HepG2 (cell line): ENCODE measurements at regions not wholly inside any gene's neighbourhood (a gene's known extent, or its start where the extent isn't known, plus 50 kb on each side); places are given as distances from the start of the nearest gene placed in this dataset.

ENCODE experiments used
- ATAC-seq: fragments of 200-7000 bp; cut with Tn5 transposase; 3 replicates; pipeline ENCODE4 v1.9.1; 2020; ENCODE audit warnings: mild to moderate bottlenecking, moderate library complexity
- BruUV-seq: library from RNA; stranded (reverse); fragments of 400-500 nt; replicated peaks from 2 replicates; lab custom pipeline; 2021; lab: Mats Ljungman, UMichigan
- CTCF ChIA-PET: fragments of 300-600 bp; formaldehyde crosslinking; extraction: SDS; loops from one replicate; lab custom pipeline; 2021; ENCODE audit warnings: low total read pairs, inconsistent platforms, low intra/inter-chr PET ratio; lab: Yijun Ruan, JAX
- POLR2A ChIA-PET: fragments of 350-600 bp; sonication (Branson Sonifier 250); formaldehyde crosslinking; loops from one replicate; lab custom pipeline; 2020; ENCODE audit warnings: antibody characterized with exemption, inconsistent platforms; lab: Yijun Ruan, JAX
- DNase-seq: peaks from one replicate; pipeline ENCODE4 v3.0.0-alpha.2; 2015; ENCODE audit warnings: low spot score
- FAIRE-seq: peaks from 3 replicates; lab custom pipeline; 2011; peaks lifted over from hg19 to GRCh38; lab: Jason Lieb, UNC
- H2AFZ ChIP-seq: one replicate; pipeline ENCODE4 v1.6.1; 2011; ENCODE audit warnings: low read length, inconsistent platforms
- H3K27ac ChIP-seq: fragments of 300-600 bp; 3 replicates; pipeline ENCODE4 v1.8.0; 2011; ENCODE audit warnings: mixed run types, mild to moderate bottlenecking, mixed read lengths, low read length, inconsistent platforms; ENCODE audit not compliant: insufficient read depth; ENCODE audit errors: extremely low read length
- H3K27me3 ChIP-seq, 2 experiments: fragments of 200-600 bp in 1 of 2; 2 replicates in 1 of 2; 3 replicates in 1 of 2; pipeline versions ENCODE4 v1.6.0 to v1.8.0; 2011; ENCODE audit warnings: low read length in 2 of 2, mild to moderate bottlenecking in 2 of 2, moderate library complexity in 2 of 2, inconsistent platforms in 1 of 2; ENCODE audit not compliant: insufficient read depth in 2 of 2, control insufficient read depth in 1 of 2
- H3K36me3 ChIP-seq, 2 experiments: fragments of 200-600 bp in 1 of 2; replicated peaks in 1 of 2; 2 replicates in 1 of 2; 3 replicates in 1 of 2; pipeline versions ENCODE4 v1.5.1 to v1.8.0; 2011; ENCODE audit warnings: low read length in 2 of 2, inconsistent platforms in 1 of 2; ENCODE audit not compliant: insufficient read depth in 2 of 2, control insufficient read depth in 1 of 2
- H3K4me1 ChIP-seq: 2 replicates; pipeline ENCODE4 v1.5.1; 2012; ENCODE audit warnings: low read length, inconsistent platforms; ENCODE audit not compliant: insufficient read depth
- H3K4me2 ChIP-seq: 2 replicates; pipeline ENCODE4 v1.6.0; 2011; ENCODE audit warnings: low read depth, low read length, inconsistent platforms
- H3K4me3 ChIP-seq, 3 experiments: fragments of 200-600 bp in 1 of 3; sonication (generic), shearing (Covaris generic) in 1 of 3; replicated peaks in 1 of 3; 2 replicates each; pipeline ENCODE4 v1.5.1; 2011 to 2016; ENCODE audit warnings: low read length in 3 of 3, inconsistent platforms in 2 of 3, low read depth in 2 of 3, mild to moderate bottlenecking in 2 of 3, control low read depth in 1 of 3, mixed read lengths in 1 of 3; ENCODE audit not compliant: insufficient read depth in 1 of 3
- H3K79me2 ChIP-seq: one replicate; pipeline ENCODE4 v1.6.1; 2011; ENCODE audit warnings: low read length, inconsistent platforms; ENCODE audit not compliant: insufficient read depth
- H3K9ac ChIP-seq: 2 replicates; pipeline ENCODE4 v1.6.0; 2011; ENCODE audit warnings: mild to moderate bottlenecking, low read depth, low read length, inconsistent platforms; ENCODE audit not compliant: insufficient read depth
- H3K9me3 ChIP-seq: 2 replicates; pipeline ENCODE4 v1.5.1; 2012; ENCODE audit warnings: mild to moderate bottlenecking, low read length
- H4K20me1 ChIP-seq: 2 replicates; pipeline ENCODE4 v1.6.0; 2011; ENCODE audit warnings: inconsistent platforms, mild to moderate bottlenecking, low read length, moderate library complexity; ENCODE audit not compliant: insufficient read depth
- FOSL1 ChIP-seq: sonication (generic); formaldehyde crosslinking; IDR thresholded peaks from 2 replicates; pipeline ENCODE4 v1.9.0; 2021; ENCODE audit warnings: missing genetic modification reagents, borderline replicate concordance
- KDM4B ChIP-seq: sonication (generic); formaldehyde crosslinking; IDR thresholded peaks from 2 replicates; pipeline ENCODE4 v1.4.0; 2020; ENCODE audit warnings: missing genetic modification reagents
- MAFG ChIP-seq: sonication (generic); formaldehyde crosslinking; IDR thresholded peaks from 2 replicates; pipeline ENCODE4 v1.5.1; 2020; ENCODE audit warnings: mild to moderate bottlenecking, missing genetic modification reagents
- MLLT10 ChIP-seq: sonication (generic); formaldehyde crosslinking; IDR thresholded peaks from 2 replicates; pipeline ENCODE4 v1.4.0; 2020; ENCODE audit warnings: missing genetic modification reagents
- PAWR ChIP-seq: sonication (generic); formaldehyde crosslinking; IDR thresholded peaks from 2 replicates; pipeline ENCODE4 v1.4.0; 2020; ENCODE audit warnings: missing genetic modification reagents, mild to moderate bottlenecking, borderline replicate concordance
- PITX1 ChIP-seq: sonication (generic); formaldehyde crosslinking; IDR thresholded peaks from 2 replicates; pipeline ENCODE4 v1.5.1; 2020; ENCODE audit warnings: mild to moderate bottlenecking, missing genetic modification reagents
- RBFOX2 ChIP-seq: fragments of 200-400 bp; formaldehyde crosslinking; IDR thresholded peaks from 2 replicates; pipeline ENCODE4 v1.6.1; 2017; ENCODE audit warnings: low read depth, mild to moderate bottlenecking, low read length
- SIX4 ChIP-seq: sonication (generic); formaldehyde crosslinking; IDR thresholded peaks from 2 replicates; pipeline ENCODE4 v1.4.0; 2020; ENCODE audit warnings: missing genetic modification reagents
- SSRP1 ChIP-seq: IDR thresholded peaks from 2 replicates; pipeline ENCODE4 v1.6.1; 2016; ENCODE audit warnings: control low read depth
- ZBTB38 ChIP-seq: sonication (generic); formaldehyde crosslinking; IDR thresholded peaks from 2 replicates; pipeline ENCODE4 v1.5.1; 2020; ENCODE audit warnings: mild to moderate bottlenecking, missing genetic modification reagents
- ZNF260 ChIP-seq: sonication (generic); formaldehyde crosslinking; IDR thresholded peaks from 2 replicates; pipeline ENCODE4 v1.4.0; 2020; ENCODE audit warnings: missing genetic modification reagents, low read depth, mild to moderate bottlenecking, borderline replicate concordance
- ZNF264 ChIP-seq: sonication (generic); formaldehyde crosslinking; IDR thresholded peaks from 2 replicates; pipeline ENCODE4 v1.4.0; 2020; ENCODE audit warnings: missing genetic modification reagents
- ZNF430 ChIP-seq: sonication (generic); formaldehyde crosslinking; IDR thresholded peaks from 2 replicates; pipeline ENCODE4 v1.9.0; 2021; ENCODE audit warnings: mild to moderate bottlenecking, missing genetic modification reagents
- ZNF773 ChIP-seq: sonication (generic); formaldehyde crosslinking; IDR thresholded peaks from 2 replicates; pipeline ENCODE4 v1.4.0; 2020; ENCODE audit warnings: missing genetic modification reagents, borderline replicate concordance
- WGBS: methylation state at CpG from one replicate; pipeline ENCODE4 v1.1.6; 2017; ENCODE audit warnings: low lambda C conversion rate; 5-methylcytosine and 5-hydroxymethylcytosine counted together
- in situ Hi-C: cut with HindIII; loops from 2 replicates; pipeline ENCODE4 v1.10.0; 2017; ENCODE audit warnings: low pct_unique_long_range_greater_than_20kb; ENCODE audit not compliant: extremely low pct_ligation_motif_present
- intact Hi-C: fragments of 100-400 bp; cut with micrococcal nuclease; formaldehyde crosslinking; loops from one replicate; pipeline ENCODE4 v1.10.0; 2022; ENCODE audit not compliant: unreplicated experiment
- TF ChIP-seq, protein P1 (sequence below): sonication (generic); formaldehyde crosslinking; conservative IDR thresholded peaks from 2 replicates; pipeline ENCODE4 v1.8.1; 2023; ENCODE audit warnings: missing genetic modification reagents
- TF ChIP-seq, protein P2 (sequence below): sonication (generic); formaldehyde crosslinking; IDR thresholded peaks from 2 replicates; pipeline ENCODE4 v1.5.0; 2020; ENCODE audit warnings: missing genetic modification reagents, mild to moderate bottlenecking, borderline replicate concordance
- TF ChIP-seq, protein P3 (sequence below): sonication (generic); formaldehyde crosslinking; IDR thresholded peaks from 2 replicates; pipeline ENCODE4 v1.8.0; 2022; ENCODE audit warnings: low read depth, missing genetic modification reagents

DNA sequence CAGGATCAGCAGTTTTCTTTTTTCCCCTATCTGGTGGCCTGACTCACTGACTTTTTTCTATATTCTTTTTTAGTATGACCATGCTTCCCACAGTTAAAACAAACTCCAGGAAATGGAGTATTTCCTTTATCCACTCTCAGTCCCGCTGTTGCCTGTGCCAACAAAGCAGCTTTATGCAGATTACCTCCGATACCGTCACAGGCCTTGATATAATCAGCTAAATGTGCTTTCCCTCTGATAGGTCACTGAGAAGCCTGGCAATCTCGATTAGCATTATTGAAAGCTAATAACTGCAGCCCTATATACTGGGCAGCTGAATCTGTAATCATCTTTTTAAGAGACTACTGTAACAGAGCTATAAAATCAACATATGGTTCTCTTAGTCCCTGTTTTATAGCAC is 243.6 kb downstream of the KIF21A start:
- WGBS: 0% methylated on average over 4 of the region's 4 CpGs
- Histone ChIP-seq H3K9me3 (no peaks in the 10 kb centered on the region), H3K4me3 (no peak overlapping the region), H3K36me3 (no peaks in the 10 kb centered on the region), H3K27ac (no peak overlapping the region), H3K4me1 (no peaks in the 10 kb centered on the region), H2AFZ (no peak overlapping the region), H3K79me2 (no peaks in the 10 kb centered on the region), H3K4me2 (no peak overlapping the region), H3K9ac (no peak overlapping the region), H3K27me3 (no peaks in the 10 kb centered on the region), H4K20me1 (no peaks in the 10 kb centered on the region)
- in situ Hi-C loops: no loop called here
- DNase-seq (no peak), ATAC-seq (no peak), FAIRE-seq (no peak)
- no TSS peak for BruUV-seq
- TF ChIP-seq MLLT10 (CRISPR knock-in tag) (no peak), ZNF430 (no peak), SSRP1 (no peak), SIX4 (CRISPR knock-in tag) (no peak), PAWR (no peak), ZNF773 (CRISPR knock-in tag) (no peak), MAFG (no peak), ZBTB38 (CRISPR knock-in tag) (no peak), KDM4B (CRISPR knock-in tag) (no peak), PITX1 (no peak), RBFOX2 (no peak), FOSL1 (CRISPR knock-in tag) (no peak), ZNF260 (no peak), ZNF264 (CRISPR knock-in tag) (no peak)
- TF ChIP-seq, protein P1, sequence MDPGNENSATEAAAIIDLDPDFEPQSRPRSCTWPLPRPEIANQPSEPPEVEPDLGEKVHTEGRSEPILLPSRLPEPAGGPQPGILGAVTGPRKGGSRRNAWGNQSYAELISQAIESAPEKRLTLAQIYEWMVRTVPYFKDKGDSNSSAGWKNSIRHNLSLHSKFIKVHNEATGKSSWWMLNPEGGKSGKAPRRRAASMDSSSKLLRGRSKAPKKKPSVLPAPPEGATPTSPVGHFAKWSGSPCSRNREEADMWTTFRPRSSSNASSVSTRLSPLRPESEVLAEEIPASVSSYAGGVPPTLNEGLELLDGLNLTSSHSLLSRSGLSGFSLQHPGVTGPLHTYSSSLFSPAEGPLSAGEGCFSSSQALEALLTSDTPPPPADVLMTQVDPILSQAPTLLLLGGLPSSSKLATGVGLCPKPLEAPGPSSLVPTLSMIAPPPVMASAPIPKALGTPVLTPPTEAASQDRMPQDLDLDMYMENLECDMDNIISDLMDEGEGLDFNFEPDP: no peak
- TF ChIP-seq, protein P2, sequence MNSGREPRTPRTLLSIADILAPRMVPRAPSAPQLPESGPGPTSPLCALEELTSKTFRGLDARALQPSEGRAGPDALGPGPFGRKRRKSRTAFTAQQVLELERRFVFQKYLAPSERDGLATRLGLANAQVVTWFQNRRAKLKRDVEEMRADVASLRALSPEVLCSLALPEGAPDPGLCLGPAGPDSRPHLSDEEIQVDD (CRISPR knock-in tag): no peak
- TF ChIP-seq, protein P3, sequence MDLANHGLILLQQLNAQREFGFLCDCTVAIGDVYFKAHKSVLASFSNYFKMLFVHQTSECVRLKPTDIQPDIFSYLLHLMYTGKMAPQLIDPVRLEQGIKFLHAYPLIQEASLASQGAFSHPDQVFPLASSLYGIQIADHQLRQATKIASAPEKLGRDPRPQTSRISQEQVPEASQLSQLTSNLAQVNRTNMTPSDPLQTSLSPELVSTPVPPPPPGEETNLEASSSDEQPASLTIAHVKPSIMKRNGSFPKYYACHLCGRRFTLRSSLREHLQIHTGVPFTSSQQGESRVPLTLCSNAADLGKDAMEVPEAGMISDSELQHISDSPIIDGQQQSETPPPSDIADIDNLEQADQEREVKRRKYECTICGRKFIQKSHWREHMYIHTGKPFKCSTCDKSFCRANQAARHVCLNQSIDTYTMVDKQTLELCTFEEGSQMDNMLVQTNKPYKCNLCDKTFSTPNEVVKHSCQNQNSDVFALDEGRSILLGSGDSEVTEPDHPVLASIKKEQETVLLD (CRISPR knock-in tag): no peak
- POLR2A ChIA-PET: no interaction called here
- CTCF ChIA-PET: no interaction called here
- intact Hi-C loops: no loop called here
